ENCODE measurements at regions not wholly inside any gene's neighbourhood (a gene's known extent, or its start where the extent isn't known, plus 50 kb on each side); places are given as distances from the start of the nearest gene placed in this dataset.

DNA sequence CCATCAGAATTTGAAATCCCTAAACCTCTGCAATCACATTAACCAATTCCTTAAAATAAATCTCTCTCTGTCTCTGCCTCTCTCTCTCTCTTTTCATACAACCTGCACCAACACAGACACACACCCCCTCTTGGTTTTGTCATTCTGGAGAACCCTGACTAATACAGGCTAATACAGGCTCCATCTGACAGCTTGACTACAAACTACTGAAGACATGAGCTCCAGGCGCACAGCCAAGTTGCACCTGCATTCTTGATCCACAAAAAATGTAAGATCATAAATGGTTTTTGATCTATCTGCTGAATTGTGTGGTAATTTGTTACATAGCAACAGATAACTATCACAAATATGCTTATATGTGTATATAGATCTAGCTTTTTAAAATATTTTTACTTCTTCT is 2414.2 kb downstream of the PCDH7 start:
- TF ChIP-seq, protein P1, sequence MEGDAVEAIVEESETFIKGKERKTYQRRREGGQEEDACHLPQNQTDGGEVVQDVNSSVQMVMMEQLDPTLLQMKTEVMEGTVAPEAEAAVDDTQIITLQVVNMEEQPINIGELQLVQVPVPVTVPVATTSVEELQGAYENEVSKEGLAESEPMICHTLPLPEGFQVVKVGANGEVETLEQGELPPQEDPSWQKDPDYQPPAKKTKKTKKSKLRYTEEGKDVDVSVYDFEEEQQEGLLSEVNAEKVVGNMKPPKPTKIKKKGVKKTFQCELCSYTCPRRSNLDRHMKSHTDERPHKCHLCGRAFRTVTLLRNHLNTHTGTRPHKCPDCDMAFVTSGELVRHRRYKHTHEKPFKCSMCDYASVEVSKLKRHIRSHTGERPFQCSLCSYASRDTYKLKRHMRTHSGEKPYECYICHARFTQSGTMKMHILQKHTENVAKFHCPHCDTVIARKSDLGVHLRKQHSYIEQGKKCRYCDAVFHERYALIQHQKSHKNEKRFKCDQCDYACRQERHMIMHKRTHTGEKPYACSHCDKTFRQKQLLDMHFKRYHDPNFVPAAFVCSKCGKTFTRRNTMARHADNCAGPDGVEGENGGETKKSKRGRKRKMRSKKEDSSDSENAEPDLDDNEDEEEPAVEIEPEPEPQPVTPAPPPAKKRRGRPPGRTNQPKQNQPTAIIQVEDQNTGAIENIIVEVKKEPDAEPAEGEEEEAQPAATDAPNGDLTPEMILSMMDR (conservative IDR thresholded peaks at IDR 0.05 in 1 of 2, IDR thresholded peaks at IDR 0.05 in 1 of 2; ENCODE audit: low read depth in 1 of 2, low read length in 2 of 2) = no peak
- TF ChIP-seq EZH2 (IDR thresholded peaks at IDR 0.05; ENCODE audit: low read length, missing control alignments) = no peak

All from fibroblast of lung (primary cell).